ENCODE measurements at regions not wholly inside any gene's neighbourhood (a gene's known extent, or its start where the extent isn't known, plus 50 kb on each side); places are given as distances from the start of the nearest gene placed in this dataset.
"Not testable (repeated sequence)": the region's sequence is repeated elsewhere in the genome, so short reads cannot be mapped to it uniquely, and the experiment has no call there.

DNA sequence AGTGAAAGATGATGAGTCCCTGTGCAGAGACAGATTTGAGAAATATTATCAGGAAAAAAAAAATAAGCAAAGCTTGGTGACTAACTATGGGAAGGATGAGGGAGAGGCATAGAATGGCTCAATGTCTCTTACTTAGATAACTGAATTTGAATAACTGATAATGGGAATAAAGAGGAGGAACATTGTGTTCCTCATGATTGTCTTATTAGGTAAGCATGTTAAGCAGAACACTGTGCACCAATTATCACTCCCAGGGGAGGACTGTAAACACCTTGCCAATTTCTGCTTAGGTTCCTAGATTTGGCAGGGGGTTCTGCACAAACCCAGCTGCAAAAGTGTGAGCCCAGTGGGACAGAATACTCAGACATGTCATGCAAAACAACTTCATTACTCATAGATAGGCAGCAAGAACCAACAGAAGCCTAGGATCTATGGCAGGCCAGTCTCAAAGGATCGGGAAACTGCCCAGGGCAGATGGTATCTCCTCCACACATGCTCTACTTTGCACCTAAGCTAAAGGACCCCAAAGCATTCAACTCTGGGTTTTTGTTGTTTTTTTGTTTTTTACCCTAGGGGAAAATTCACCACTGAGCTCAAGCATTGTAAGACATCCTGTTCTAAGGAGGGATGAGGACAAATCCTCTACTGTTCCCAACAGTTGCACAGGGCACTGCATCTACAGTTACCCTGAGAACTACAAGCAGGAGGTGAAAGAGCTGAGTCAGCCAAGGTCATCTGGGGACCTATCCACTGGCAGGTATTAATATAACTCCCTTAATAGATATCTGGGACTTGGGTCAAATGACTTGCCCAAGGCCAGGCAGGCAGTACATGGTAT lies 907.0 kb downstream of the RAPGEF2 start:
- DNase-seq (ENCODE audit: low read depth in 4 of 4, low spot score in 3 of 4): no peak

DNA sequence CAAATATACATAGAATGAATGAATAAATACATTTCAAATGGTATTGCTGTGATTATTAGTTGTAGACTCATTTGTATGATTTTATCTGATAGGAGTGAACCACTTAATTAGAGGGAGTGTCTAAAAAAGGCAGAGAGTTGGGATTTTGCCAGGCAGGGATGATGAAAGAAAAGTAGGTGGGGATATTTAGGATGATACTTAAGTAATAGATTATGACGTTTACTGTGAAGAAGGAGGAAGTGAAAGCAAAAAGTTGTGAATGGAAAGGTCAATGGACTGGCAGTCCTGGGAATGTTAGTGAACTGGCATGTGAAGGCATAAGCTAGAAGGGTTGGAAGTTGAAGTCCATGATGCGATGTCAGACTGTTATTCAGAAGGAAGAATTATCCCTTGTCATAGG lies 917.1 kb downstream of the RAPGEF2 start:
- no peak for DNase-seq (ENCODE audit: low read depth in 4 of 4, low spot score in 3 of 4)

DNA sequence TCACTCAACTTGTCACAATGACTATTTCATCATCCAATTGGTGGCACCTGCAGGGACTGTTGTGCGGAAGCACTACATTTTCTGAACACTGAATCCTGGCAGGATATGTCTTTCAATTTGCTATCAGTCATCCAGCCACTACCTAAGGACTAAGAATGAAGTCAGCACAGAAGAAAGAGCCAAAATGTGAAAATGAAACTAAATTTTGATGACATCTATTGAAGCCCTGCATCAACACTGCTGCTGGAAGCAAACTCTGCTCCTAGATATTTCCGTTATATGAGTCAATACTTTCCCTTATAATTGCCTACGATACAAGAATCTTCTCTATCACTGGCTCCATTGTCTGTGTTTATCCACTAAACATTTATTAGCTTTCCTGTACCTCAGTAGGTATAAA lies 917.9 kb downstream of the RAPGEF2 start:
- no peak for DNase-seq (ENCODE audit: low read depth in 4 of 4, low spot score in 3 of 4)

DNA sequence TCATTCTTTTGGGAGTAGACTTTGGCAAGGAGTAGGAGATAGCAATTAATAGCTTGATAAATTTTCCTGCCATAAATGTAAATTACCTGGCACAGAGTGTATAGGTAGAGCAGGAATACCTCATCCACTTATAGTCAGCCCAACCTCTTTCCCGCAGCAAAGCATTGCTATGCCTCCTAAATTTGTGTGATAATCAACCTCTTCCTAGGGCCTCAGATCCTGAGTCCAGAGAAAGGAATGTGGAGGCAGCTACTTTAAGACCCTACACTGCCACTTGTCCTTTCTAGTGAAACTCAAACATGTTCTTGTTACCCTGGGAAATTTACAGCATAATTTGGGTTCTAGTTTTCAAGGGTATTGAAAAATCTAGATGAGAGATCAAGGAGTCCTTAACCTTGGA lies 919.0 kb downstream of the RAPGEF2 start:
- no peak for DNase-seq (ENCODE audit: low read depth in 4 of 4, low spot score in 3 of 4)

DNA sequence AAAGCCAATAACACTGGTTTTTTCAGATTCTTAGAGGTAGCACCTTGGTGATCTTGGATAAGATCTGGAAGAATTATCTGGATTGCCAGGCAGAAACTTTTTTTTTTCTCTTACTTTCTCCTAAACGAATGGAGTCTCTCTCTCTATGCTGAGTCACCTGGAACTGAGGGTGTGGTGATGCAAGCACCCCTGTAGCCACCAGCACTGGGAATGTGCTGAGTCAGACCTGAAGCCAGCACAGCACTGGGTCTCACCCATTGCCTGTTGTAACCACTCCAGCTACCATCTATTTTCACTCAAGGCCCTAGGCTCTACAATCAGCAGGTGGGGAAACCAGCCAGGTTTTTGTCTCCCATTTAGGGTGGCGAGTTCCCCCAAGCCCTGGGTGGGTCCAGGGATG lies 923.8 kb downstream of the RAPGEF2 start:
- no peak for DNase-seq (ENCODE audit: low read depth in 4 of 4, low spot score in 3 of 4)

DNA sequence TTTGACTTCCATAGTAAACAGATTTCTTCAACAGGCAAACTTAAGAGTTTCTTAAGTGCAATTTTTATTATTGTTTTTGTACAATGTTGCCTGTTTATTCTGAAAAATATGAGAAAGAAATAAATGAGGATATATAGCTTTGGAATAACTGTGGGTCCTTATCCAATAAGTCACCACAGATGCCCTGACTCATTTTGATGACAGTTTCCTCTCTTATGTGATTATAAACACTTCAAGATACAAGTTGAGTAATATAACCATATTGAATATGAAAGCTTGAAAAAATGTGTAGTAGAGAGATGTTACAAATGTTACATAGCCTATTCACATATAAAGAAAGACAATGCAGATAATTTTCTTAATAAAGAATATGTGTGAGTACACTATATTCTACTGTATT lies 931.6 kb downstream of the RAPGEF2 start:
- DNase-seq (ENCODE audit: low read depth in 4 of 4, low spot score in 3 of 4): no peak

DNA sequence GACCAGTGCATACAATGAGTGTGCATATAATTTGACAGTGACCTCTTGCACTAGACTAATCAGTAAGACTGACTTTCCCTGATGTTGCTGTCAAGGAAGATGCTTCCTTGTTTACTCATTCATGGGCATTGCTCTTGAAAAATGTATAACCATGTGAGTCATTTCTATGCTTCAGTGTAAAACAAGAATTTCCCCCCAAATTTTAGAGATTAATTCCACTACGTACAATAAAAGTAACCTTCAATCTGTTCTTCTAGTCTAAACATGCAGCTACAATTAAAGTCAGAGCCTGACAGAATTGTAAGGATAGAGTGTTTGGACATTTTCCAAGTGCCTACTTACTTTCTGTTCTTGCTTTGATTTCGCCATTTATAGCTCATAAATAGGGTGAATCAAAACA lies 935.7 kb downstream of the RAPGEF2 start:
- no peak for DNase-seq (ENCODE audit: low read depth in 4 of 4, low spot score in 3 of 4)

DNA sequence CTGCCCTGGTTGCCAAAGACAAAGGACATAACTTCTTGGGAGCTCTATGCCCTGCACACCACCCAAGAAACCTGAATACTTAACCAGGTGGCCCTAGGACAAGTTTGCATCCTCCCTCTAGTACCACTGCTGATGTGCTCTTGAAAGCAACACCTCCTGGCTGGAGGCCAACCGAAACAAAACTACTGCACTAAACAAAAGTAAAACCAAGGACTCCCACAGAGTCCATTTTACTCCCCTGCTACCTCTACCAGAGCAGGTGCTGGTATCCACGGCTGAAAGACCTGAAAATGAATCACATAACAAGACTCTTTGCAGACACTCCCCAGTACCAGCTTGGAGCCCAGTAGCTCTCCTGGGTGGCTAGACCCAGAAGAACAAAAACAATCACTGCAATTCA lies 941.8 kb downstream of the RAPGEF2 start:
- DNase-seq (ENCODE audit: low read depth in 4 of 4, low spot score in 3 of 4): no peak

DNA sequence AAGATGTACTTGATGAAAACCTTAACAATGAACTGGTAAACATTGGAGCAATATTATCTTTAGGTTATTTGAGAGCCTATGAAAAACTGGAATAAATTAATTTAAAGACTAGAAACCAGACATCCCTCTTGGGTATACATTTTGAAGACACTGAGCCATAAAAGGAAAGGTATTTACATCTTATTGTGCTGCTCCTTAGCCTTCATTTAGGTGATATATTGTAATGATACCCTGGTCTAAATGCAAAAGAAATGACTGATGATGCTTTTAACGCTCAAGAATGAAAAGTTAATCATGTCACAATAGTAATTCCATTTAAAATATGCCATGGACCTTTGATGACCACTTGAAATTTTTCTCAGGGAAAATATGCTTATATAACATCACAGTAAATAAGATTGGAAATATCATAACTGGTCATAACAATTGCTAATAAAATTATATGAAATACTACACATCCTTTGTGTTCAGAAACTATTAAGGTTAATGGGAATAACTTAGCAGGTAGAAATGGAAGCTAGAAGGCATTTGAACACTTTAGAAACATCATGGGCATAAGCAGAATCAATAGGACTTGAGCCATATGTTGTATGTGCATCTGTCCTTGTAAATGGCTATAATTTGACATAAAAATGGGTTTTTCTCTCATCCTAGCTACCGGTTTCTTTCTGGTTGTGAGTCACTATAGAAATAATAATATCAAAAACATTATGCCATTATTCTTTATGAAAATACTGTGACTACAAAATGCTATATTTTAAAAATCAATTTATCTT lies 979.7 kb downstream of the RAPGEF2 start:
- no peak for DNase-seq (ENCODE audit: low read depth in 4 of 4, low spot score in 3 of 4)

DNA sequence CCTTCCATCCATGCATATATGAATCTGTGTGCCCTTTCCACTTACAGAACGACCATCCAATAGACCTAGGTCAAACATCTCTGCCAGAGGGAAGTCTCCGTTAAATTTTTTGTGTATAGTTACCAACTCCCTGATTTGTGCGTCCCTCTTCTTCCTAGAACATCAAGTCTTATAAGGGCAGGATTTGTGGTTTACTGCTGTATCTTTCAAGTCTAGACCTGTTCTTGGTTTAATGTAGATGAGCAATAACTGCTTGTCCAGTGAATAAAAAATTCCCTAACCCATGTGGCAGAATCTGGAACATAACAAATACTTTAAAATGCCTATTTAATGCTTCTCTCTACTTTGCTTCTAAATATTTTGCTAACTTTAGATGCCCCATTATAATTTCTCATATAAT lies 988.8 kb downstream of the RAPGEF2 start:
- DNase-seq (ENCODE audit: low read depth in 4 of 4, low spot score in 3 of 4): no peak

DNA sequence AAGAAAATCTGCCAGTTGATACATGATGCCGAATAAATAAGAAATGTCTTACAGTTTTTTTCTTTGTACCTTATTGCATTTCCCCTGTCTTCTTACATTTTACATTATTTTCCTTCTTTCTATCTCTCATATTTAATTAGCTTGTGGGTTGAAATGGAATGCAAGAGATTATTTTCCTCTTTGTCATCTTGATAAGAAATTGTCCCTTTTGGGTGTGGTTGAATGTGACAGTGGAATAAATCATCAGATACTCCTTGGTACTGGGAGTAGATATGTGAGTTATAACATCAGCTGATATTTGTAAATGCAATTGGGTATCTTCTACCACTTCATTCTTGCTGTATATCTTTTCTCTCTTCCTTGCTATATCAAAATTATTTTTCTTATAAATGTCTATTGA lies 997.4 kb downstream of the RAPGEF2 start:
- no peak for DNase-seq (ENCODE audit: low read depth in 4 of 4, low spot score in 3 of 4)

DNA sequence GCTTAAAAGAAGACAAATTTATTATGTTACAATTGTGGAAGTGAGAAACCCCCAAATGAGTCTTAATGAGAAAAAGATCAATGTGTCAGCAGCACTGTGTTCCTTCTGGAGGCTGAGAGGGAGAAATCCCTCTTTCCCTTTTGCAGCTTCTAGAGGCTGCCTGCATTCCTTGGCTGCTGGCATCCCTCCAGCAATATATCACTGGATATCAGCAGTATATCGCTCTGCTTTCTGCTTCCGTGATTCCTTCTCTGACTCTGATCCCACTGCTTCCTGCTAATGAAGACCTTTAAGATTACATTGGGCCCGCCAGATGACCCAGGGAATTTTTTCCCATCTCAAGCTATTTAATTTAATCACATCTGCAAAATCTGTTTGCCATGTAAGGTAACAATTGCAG lies 1008.0 kb downstream of the RAPGEF2 start:
- no peak for DNase-seq (ENCODE audit: low read depth in 4 of 4, low spot score in 3 of 4)

DNA sequence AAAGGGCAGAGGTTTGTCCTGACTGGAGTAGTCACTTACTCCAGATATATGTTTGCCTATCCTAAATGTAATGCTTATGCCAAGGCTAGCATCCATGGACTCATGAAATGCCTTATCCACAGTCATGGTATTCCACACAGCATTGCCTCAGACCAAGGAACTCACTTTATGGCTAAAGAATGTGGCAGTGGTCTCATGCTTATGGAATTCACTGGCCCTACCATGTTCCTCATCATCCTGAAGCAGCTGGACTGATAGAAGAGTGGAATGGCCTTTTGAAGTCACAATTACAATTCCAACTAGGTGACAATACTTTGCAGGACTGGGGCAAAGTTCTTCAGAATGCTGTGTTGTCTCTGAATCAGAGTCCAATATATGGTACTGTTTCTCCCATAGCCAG lies 1014.8 kb downstream of the RAPGEF2 start:
- no peak for DNase-seq (ENCODE audit: low read depth in 4 of 4, low spot score in 3 of 4)

DNA sequence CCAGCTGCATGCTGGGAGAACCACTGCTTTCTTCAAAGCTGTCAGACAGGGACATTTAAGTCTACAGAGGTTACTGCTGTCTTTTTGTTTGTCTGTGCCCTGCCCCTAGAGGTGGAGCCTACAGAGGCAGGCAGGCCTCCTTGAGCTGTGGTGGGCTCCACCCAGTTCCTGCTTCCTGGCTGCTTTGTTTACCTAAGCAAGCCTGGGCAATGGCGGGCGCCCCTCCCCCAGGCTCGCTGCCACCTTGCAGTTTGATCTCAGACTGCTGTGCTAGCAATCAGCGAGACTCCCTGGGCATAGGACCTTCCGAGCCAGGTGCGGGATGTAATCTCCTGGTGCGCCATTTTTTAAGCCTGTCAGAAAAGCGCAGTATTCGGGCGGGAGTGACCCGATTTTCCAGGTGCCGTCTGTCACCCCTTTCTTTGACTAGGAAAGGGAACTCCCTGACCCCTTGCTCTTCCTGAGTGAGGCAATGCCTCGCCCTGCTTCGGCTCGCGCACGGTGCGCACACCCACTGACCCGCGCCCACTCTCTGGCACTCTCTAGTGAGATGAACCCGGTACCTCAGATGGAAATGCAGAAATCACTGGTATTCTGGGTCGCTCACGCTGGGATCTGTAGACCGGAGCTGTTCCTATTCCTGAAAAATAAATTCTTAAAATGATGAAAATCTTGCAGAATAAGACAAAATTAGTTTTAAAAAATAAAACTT lies 1022.9 kb downstream of the RAPGEF2 start:
- DNase-seq (ENCODE audit: low read depth in 4 of 4, low spot score in 3 of 4): not testable (repeated sequence)

DNA sequence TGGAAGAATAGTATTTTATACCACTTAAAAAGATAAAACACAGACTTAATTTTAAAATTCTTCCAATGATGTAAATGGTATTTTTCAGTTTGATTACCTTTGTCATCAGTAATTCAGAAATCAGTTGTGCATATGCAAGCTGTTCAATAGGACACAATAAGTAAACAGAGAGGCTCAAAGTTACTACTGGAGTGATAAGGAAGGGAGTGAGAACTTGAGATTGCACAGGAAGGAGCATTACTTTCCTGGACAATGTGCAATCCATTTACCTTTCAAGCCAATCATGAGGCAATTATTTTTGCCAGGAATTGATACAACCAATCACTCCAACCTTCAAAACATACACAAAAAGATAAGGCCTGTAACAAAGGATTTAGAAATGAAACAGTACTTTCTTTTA lies 1024.3 kb downstream of the RAPGEF2 start:
- no peak for DNase-seq (ENCODE audit: low read depth in 4 of 4, low spot score in 3 of 4)

DNA sequence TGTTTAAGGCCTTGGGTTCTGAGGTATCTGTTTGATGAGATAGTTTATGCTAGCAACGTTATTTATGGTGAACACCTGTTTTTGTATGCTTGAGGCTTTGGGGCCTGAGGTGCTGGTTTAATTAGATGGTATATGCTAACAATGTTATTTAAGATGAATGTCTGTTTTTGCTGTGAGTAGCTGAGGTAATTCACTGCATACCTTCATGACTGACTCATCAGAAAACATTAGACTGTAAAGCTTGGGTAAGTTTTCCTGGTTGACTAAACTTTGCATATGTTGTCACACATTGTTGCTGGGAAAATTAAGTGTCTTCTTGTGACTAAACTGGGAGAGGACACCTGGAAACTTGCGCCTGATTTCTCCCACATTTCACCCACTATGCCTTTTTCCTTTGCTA lies 1026.6 kb downstream of the RAPGEF2 start:
- DNase-seq (ENCODE audit: low read depth in 4 of 4, low spot score in 3 of 4): peak in 2 of 4 donors; percentile 3 to 15

DNA sequence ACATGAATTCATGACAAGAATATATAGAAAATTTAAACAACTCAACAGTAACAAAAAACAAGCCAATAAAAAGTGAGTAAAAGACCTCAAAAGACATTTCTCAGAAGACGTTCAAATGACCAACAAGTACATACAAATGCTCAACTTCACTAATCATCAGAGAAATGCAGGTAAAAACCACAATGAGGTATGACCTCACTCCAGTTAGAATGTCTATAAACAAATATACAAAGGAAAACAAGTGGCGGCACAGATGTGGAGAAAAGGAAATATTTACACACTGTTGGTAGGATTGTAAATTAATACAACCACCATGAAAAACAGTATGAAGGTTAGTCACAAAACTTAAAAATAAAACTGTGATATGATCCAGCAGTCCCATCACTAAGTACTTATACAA lies 1033.1 kb downstream of the RAPGEF2 start:
- no peak for DNase-seq (ENCODE audit: low read depth in 4 of 4, low spot score in 3 of 4)

DNA sequence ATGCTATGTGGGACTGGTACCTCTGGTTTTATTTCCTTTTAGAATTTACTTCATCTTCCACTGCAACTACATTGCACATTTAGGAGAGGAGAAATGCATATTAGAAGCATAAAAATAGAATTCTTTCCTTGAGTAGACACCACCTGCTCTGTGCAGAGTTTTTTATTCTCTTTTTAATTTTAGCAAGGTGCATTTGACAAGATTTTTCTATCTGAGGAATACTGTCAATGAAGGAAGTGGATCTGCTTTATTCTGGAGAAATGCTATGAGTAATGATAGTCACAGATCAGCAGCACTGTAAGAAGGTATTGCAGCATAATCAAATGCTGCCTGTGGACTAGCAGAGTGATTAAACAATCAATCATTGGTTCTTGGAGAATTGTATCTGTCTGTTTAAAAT lies 1038.3 kb downstream of the RAPGEF2 start:
- no peak for DNase-seq (ENCODE audit: low read depth in 4 of 4, low spot score in 3 of 4)

DNA sequence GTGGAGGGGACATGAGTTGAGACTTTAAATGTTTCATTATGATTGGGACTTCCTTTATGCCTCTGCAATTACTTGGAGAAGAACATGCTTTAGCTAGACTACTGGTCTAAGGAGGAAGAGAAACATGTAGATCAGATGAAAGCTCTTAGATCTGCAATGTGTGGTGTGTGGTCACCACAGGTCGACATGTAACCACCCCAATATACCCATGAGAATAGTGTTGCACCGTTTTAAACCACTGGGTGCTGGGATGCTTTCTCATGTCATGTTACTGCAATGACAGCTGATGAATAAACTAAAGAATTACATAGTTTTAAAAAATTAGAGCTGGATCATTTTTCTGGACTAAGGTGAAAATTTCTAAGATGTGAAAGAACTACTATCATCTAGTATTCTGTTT lies 1039.7 kb downstream of the RAPGEF2 start:
- no peak for DNase-seq (ENCODE audit: low read depth in 4 of 4, low spot score in 3 of 4)

DNA sequence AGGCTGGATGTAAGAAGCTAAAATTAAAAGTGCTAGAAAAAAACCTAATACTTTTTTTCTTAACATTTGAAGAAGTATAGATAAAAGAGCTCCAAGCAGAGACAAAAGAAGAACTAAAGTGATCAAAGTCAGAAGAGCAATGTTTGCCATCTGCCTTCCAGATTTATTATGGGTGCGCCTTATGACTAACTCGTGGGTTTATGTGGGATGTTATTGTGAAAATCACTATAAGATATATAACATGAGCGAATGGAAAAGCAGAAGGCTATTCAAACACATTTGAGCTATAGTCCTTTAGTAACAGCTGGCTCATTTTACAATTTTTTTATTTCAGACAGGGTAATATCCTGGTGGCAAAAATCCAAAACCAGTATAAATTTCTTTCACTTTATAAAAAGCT lies 1040.7 kb downstream of the RAPGEF2 start:
- DNase-seq (ENCODE audit: low read depth in 4 of 4, low spot score in 3 of 4): no peak

DNA sequence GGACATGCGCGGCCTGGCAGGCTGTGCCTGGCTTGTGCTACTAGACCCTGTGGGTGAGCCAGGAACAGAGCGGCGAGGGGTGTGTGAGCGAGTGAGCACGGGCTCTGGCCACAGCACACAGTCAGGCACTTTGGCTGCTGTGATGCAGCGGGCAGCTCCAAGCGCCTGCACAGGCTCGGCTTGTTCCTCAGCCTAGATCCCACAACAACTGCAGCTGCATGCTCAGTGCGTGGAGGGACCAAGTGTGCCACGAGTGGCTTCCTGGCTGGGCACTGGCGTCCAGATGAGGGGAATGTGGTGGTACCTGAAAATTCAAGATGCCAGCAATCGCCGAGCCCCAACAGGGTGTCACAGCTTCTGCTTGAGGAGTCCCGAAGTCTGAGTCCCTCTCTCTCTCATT lies 1056.6 kb downstream of the RAPGEF2 start:
- no peak for DNase-seq (ENCODE audit: low read depth in 4 of 4, low spot score in 3 of 4)

DNA sequence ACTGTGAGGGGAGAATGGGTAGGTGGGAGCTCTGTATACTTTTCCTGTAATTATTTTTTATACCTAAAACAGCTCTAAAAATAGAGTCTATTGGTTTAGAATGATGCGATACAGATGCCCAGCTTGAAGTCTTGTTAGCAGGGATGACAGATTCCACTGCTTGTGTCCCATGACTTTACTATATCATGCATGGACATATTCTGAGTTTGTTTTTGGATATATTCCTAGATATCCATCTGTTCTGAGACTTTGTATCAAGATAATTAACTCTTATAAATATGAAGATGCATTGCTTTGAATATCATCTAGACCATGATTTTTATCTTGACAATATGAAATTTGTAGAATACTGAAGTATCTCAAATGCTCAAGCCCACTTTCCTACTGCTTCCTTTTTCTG lies 1058.1 kb downstream of the RAPGEF2 start:
- DNase-seq (ENCODE audit: low read depth in 4 of 4, low spot score in 3 of 4): no peak

All from left renal pelvis (tissue), 4 donors.